ENCODE measurements at regions not wholly inside any gene's neighbourhood (a gene's known extent, or its start where the extent isn't known, plus 50 kb on each side); places are given as distances from the start of the nearest gene placed in this dataset.

DNA sequence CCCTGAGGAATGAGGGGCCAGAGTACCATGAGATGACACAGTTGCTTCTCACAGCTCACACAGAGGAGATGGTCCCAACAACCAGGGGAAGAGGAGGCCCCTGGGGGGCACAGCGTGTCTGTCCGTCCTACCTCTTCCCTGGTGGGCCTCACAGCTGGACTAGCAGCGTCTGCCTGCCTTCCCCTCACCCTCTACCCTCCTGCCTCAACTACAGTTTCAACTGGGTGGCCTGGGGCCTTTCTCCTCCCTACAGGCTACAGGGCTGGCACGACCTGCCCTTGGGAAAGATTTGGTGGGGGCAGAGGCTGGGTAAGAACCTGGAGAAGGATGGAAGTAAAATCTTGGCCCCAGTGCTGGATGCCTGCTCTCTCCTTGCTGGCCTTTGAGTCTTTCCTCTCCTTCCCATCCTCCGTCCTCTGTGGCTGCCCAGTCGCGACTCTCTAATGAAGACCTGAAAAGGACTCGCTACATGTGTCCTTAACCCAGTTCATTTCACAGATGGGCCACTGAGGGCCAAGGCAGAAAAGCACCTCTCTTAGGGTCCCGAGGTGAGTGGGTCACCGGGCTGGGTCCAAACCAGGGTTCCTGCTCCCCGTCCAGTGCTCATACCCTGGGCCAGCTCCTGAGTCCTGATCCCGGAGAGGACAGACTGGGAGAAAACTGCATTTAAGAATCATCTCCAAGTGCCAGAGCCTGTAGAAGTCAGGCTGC is 232.5 kb downstream of the BCL11B start:
- DNase-seq: peak; percentile 42

DNA sequence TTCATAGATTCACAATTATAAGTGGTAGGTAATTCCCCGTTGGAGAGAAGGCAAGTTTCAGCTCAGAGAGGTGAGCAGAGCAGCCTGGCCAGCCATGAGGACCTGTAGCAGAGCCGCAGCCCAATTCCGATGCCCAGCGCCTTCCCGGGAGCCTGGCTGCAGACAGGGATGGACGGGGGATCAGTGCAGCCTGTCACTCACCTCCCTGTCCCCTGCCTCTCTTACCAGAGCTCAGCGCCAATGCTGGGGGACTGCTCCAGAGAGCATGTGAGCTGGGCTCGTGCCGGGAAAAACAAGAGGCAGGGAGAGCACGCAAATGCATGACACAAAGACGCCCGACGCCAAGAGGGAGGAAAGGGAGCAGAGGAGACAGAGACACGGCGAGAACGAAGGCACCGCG is 231.9 kb downstream of the BCL11B start:
- peak; percentile 52 for DNase-seq

GRCh38 chr14:99040711-99041110 is 231.3 kb downstream of the BCL11B start:
- peak; percentile 32 for DNase-seq

DNA sequence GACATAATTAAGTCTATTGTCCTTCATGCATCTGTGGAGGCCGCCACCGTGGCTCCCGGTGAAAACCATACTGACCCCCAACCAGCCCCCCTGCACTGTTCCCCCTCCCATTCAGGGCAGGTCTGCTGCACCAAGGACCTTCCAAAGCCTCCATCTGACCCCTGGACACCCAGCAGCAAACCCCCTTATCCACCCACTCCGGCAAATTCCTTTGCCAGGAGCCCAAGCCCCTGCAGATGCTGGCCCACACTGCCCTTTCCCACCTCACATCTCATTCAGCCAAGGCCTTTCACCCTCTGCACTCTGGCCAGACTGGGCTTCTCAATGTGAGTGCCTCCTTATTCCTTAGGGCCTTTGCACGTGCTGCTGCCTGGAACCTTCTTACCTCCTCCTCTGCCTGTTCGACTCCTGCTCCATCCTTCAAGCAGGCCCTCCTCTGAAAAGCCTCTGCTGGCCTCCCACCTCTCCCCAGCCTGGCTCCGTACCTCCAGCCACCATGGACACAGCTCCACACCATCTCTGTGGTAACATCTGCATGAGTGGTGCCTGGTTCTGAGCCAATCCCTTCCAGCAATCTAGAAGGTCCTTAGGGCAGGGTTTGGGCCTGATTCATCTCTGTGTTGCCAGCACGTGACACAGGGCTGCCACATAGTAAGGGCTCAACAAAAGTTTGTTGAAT is 230.7 kb downstream of the BCL11B start:
- DNase-seq: no peak

DNA sequence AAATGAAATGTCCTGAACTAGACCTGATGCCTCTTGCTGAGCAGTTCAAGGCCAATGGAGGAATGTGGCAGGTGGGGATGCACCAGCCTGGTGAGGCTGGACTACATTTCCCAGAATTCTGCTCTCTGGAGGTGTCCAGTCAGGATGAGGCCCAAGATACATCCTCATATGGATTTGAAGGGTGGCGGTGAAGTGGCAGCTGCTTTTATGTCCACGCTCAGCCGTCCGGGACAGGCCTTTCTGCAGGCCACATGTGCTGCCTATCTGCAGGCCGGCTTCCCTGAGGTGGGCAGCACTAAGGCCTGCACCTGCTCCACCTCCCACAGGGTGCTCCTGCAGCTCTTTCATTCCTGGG is 230.2 kb downstream of the BCL11B start:
- DNase-seq: peak; percentile 54

GRCh38 chr14:99042381-99043266 is 229.4 kb downstream of the BCL11B start:
- DNase-seq: peak; percentile 34

DNA sequence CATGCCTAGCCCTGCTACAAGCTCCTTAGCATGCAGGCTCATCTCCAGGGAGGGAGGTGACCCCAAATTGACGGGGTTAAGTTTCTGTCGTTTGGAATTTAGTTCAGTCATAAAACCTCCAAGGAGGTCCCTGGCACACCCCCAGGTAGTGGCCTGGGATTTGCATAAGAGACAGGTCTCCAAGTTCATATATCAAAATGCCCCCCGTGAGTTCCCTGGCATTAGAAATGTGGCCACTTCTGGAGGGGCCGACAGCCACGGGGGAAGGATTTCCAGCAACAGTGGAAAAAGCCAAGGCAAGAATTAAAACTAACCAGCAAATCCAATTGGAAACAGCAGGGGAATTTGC is 228.8 kb downstream of the BCL11B start:
- DNase-seq: peak; percentile 13

- peak; percentile 39 for DNase-seq
These were observed 228.2 kb downstream of the BCL11B start for GRCh38 chr14:99043756-99044155.

DNA sequence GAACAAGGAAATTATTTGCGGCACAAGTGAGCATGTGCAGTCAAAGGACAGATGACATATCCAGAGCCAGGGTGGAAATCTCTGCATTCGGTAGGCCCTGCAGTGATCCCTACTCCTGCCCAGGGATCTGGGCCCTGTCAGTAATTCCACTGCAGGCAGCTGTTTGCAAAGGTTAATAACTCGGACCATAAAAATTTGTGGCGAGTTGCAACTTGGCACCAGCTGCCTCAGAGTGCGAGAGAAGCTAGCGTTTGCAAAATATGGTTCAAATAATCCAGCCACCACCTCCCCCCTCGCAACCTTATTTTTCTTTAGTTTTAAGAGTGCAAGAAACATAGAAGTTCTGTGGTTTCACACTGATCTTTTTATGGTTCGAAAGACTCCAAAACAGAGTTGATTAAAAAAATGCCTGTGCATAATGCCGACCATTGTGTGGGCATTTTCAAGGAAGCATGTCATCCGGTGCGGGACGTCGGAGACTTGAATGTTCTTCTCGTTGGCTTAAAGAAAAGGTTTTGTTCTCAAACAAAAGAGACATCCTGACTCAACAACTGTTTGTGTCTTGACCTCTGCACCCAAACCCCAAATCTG is 224.5 kb downstream of the BCL11B start:
- peak; percentile 28 for DNase-seq

DNA sequence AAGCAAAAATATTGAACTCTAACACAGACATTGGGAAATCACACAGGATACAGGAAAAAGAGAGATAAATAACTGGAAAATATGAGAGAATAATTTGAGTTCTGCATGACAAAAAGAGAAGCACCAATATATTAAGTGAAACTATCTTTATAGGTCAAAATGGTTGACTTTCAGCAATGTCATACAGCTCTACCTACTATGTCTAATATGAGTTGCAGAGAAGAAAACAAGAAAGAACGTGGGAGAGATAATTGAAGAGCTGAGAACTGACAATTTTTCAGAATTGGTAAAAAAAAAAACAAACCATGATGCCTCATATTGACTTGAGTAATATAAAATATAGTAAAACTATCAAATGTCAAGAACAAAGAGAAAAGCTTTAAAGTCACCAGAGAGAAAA is 221.7 kb downstream of the BCL11B start:
- DNase-seq: no peak

- no peak for DNase-seq
These were observed 219.5 kb downstream of the BCL11B start for GRCh38 chr14:99052467-99052866.

- DNase-seq: peak; percentile 86
These were observed 217.0 kb downstream of the BCL11B start for GRCh38 chr14:99055019-99055418.

DNA sequence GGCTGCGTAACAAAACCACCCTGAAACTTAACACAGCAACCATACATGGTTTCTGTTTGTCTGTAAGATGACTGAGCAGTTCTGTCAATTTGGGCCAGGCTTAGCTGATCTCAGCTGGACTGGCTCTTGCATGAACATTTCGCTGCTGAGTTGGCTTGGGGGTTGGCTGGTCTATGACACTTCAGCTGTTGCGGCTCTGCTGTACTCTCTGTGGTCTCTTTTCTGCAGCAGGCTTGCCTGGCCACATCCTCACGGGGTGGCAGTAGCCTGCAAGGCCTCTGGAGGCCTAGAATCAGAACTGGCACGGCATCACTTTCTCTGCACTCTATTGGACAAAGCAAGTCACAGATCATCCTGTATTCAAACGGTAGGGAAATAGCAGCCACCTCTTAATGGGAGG is 216.2 kb downstream of the BCL11B start:
- peak; percentile 56 for DNase-seq

- DNase-seq: peak; percentile 42
These were observed 214.4 kb downstream of the BCL11B start for GRCh38 chr14:99057576-99058083.

GRCh38 chr14:99058542-99058941 is 213.5 kb downstream of the BCL11B start:
- DNase-seq: no peak

- peak; percentile 46 for DNase-seq
These were observed 209.8 kb downstream of the BCL11B start for GRCh38 chr14:99062216-99062615.

DNA sequence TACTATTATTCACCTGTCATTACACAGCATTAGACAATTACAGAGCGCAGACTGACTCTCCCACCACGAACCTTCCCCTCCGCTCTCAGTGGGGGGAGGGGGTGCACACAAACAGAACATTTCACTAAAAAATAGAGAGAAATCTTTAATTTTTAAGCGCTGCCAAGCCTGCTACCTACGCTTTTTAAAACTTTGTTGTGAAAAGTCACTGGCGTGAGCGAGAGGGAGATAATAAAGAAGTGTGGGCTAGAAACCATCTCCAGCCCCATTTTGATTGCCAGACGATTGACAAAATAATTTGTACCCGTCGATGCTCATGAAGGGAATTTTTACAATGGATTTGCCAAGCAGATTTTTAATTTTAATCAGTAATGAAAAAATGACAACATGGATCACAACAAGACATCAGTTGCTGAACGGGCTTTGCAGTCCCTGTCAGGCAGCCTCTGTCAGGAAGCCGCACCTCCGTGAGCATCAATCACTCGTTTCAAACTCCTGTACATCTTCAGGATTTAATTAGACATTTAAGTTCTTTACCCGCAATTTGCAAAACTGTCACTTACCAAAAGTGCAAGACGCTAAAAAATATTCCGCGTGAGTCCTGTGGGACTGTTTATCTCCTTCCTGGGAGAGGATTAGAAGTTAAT is 209.1 kb downstream of the BCL11B start:
- DNase-seq: peak; percentile 25

DNA sequence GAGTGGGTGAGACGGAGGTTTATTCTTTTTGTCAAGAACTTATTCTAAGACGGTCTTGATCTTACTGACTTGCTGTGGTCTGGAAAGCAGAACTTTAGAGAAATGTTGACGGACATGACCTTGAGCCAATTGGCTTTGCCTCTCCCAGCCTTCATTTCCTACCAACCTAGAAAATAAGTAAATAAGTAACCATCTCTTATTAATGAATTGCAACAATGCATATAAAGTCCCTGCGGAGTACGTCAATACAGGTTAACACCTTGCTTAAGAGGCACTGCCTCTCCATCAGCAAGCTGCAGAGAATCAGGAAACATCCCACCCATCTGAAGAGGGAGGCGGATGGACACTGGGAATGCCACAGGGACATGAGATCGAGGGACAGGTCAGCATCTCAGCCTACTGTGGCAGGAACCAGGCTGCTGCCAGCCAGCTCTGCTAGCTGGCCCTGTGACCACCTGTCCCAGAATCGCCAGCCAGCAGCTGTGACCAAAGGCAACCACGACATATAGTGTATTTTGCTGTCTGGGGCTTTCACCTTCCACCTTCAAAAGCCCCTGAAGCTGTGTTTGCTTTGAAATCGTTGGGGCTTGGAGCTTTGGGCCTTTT is 208.3 kb downstream of the BCL11B start:
- peak; percentile 30 for DNase-seq

GRCh38 chr14:99064262-99064954 is 207.6 kb downstream of the BCL11B start:
- peak; percentile 60 for DNase-seq

- DNase-seq: peak; percentile 46
These were observed 206.4 kb downstream of the BCL11B start for GRCh38 chr14:99065551-99065950.

- peak; percentile 51 for DNase-seq
These were observed 205.6 kb downstream of the BCL11B start for GRCh38 chr14:99066378-99066777.
